Ovary (tissue), 3 donors: ENCODE measurements at regions not wholly inside any gene's neighbourhood (a gene's known extent, or its start where the extent isn't known, plus 50 kb on each side); places are given as distances from the start of the nearest gene placed in this dataset.

Experiments
- EP300 ChIP-seq: sonication (generic); formaldehyde crosslinking; IDR thresholded peaks from one replicate; pipeline ENCODE4 v1.6.1; 2017; ENCODE audit warnings: antibody characterized with exemption
- POLR2A ChIP-seq: fragments of 450-650 bp; IDR thresholded peaks from one replicate; pipeline ENCODE4 v1.6.1; 2017; ENCODE audit warnings: antibody characterized with exemption, mild to moderate bottlenecking, moderate library complexity
- TF ChIP-seq, protein P1 (sequence below), 3 donors: fragments of 450-650 bp in 2 of 3; fragments of 200-600 bp in 1 of 3; IDR thresholded peaks; one replicate each; pipeline versions ENCODE4 v1.5.1 to v1.8.0; 2016 to 2022; ENCODE audit warnings: antibody characterized with exemption in 3 of 3, mild to moderate bottlenecking in 1 of 3
- donor health status: DM: no; HTN: no; CAD: no.

DNA sequence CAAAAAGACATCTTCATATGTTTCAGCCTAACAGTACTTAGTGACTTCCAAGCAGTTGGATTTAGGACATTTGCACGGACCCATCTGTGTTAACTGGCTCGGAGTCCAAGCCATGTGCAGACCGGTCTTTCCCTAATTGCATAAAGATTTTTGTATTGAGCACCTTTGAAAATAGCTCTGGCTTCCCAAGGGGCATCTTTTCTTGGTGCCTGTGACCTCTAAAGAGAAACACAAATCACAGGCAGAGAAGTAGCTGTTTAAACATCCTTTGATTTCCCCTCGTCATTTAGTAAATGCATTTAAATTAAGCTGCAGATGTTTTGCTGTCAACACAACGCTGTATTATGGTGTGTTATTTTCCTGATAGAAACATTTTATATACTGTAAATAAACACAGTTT is 288.2 kb upstream of the SALL1 start:
- TF ChIP-seq, protein P1, sequence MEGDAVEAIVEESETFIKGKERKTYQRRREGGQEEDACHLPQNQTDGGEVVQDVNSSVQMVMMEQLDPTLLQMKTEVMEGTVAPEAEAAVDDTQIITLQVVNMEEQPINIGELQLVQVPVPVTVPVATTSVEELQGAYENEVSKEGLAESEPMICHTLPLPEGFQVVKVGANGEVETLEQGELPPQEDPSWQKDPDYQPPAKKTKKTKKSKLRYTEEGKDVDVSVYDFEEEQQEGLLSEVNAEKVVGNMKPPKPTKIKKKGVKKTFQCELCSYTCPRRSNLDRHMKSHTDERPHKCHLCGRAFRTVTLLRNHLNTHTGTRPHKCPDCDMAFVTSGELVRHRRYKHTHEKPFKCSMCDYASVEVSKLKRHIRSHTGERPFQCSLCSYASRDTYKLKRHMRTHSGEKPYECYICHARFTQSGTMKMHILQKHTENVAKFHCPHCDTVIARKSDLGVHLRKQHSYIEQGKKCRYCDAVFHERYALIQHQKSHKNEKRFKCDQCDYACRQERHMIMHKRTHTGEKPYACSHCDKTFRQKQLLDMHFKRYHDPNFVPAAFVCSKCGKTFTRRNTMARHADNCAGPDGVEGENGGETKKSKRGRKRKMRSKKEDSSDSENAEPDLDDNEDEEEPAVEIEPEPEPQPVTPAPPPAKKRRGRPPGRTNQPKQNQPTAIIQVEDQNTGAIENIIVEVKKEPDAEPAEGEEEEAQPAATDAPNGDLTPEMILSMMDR (IDR thresholded peaks at IDR 0.05) = no peak
- no peak for TF ChIP-seq POLR2A
- TF ChIP-seq EP300 = no peak
